IMR-90 (cell line): ENCODE measurements at regions not wholly inside any gene's neighbourhood (a gene's known extent, or its start where the extent isn't known, plus 50 kb on each side); places are given as distances from the start of the nearest gene placed in this dataset.

Experiments used
- ATAC-seq: fragments of 200-7000 bp; cut with Tn5 transposase; 2 replicates; pipeline ENCODE4 v1.9.1; 2020; ENCODE audit warnings: low read depth, mild to moderate bottlenecking, moderate library complexity
- BruUV-seq: library from RNA; stranded (reverse); fragments of 400-500 nt; replicated peaks from 2 replicates; lab custom pipeline; 2021; lab: Mats Ljungman, UMichigan
- CTCF ChIA-PET: fragments of 300-600 bp; formaldehyde crosslinking; extraction: SDS; loops from one replicate; lab custom pipeline; 2021; ENCODE audit warnings: antibody characterized with exemption; lab: Yijun Ruan, JAX
- POLR2A ChIA-PET: fragments of 300-600 bp; sonication (Branson Sonifier 250); formaldehyde crosslinking; loops from one replicate; lab custom pipeline; 2022; ENCODE audit warnings: antibody characterized with exemption; ENCODE audit not compliant: unreplicated experiment; lab: Charles Lee
- DNase-seq: peaks from one replicate; pipeline ENCODE4 v3.0.0; 2013
- H2AFZ ChIP-seq: replicated peaks from 2 replicates; pipeline ENCODE3; 2013; ENCODE audit warnings: low read length, mild to moderate bottlenecking; ENCODE audit not compliant: poor library complexity
- H2AK5ac ChIP-seq: 2 replicates; pipeline ENCODE4 v1.6.1; 2013; ENCODE audit warnings: low read depth, low read length, inconsistent platforms
- H2AK9ac ChIP-seq: replicated peaks from 2 replicates; pipeline ENCODE3; 2013; ENCODE audit warnings: mild to moderate bottlenecking, low read depth, low read length, moderate library complexity; ENCODE audit not compliant: poor library complexity
- H2BK120ac ChIP-seq: 2 replicates; pipeline ENCODE4 v1.6.1; 2013; ENCODE audit warnings: low read depth, low read length, inconsistent platforms
- H2BK15ac ChIP-seq: 3 replicates; pipeline ENCODE4 v1.6.1; 2013; ENCODE audit warnings: low read depth, low read length, inconsistent platforms
- H2BK20ac ChIP-seq: 2 replicates; pipeline ENCODE4 v1.6.1; 2013; ENCODE audit warnings: low read depth, mild to moderate bottlenecking, inconsistent platforms, low read length, moderate library complexity
- H2BK5ac ChIP-seq: 2 replicates; pipeline ENCODE4 v1.6.1; 2013; ENCODE audit warnings: mild to moderate bottlenecking, low read depth, low read length, inconsistent platforms; ENCODE audit not compliant: poor library complexity, severe bottlenecking
- H3K14ac ChIP-seq: replicated peaks from 2 replicates; pipeline ENCODE4 v1.6.1; 2013; ENCODE audit warnings: low read depth, low read length, inconsistent platforms
- H3K18ac ChIP-seq: 2 replicates; pipeline ENCODE4 v1.6.1; 2013; ENCODE audit warnings: low read depth, low read length, control low read depth
- H3K23ac ChIP-seq: 2 replicates; pipeline ENCODE4 v1.6.1; 2013; ENCODE audit warnings: low read depth, low read length, inconsistent platforms
- H3K27ac ChIP-seq: 2 replicates; pipeline ENCODE4 v1.5.1; 2013; ENCODE audit warnings: mild to moderate bottlenecking, control low read depth, low read length; ENCODE audit not compliant: insufficient read depth
- H3K27me3 ChIP-seq: 2 replicates; pipeline ENCODE4 v1.6.1; 2013; ENCODE audit warnings: low read length; ENCODE audit not compliant: control insufficient read depth, insufficient read depth
- H3K36me3 ChIP-seq: 2 replicates; pipeline ENCODE4 v1.6.1; 2013; ENCODE audit warnings: low read length, mixed read lengths; ENCODE audit not compliant: control insufficient read depth, insufficient read depth
- H3K4ac ChIP-seq: 2 replicates; pipeline ENCODE4 v1.6.1; 2013; ENCODE audit warnings: low read depth, low read length, inconsistent platforms
- H3K4me1 ChIP-seq: 2 replicates; pipeline ENCODE4 v1.6.1; 2013; ENCODE audit warnings: low read length, mixed read lengths; ENCODE audit not compliant: control insufficient read depth, insufficient read depth
- H3K4me2 ChIP-seq: 2 replicates; pipeline ENCODE4 v1.6.1; 2013; ENCODE audit warnings: low read depth, mild to moderate bottlenecking, control low read depth, low read length, moderate library complexity
- H3K4me3 ChIP-seq: 2 replicates; pipeline ENCODE4 v1.5.1; 2013; ENCODE audit warnings: low read depth, mild to moderate bottlenecking, control low read depth, low read length, moderate library complexity; ENCODE audit not compliant: insufficient read depth
- H3K56ac ChIP-seq: 2 replicates; pipeline ENCODE4 v1.6.1; 2013; ENCODE audit warnings: low read length, inconsistent platforms; ENCODE audit not compliant: insufficient read depth; ENCODE audit errors: extremely low read depth
- H3K79me1 ChIP-seq, 2 experiments: 2 replicates each; pipeline ENCODE4 v1.6.1; 2013; ENCODE audit warnings: low read length in 2 of 2, inconsistent platforms in 1 of 2, low read depth in 1 of 2
- H3K9ac ChIP-seq: 2 replicates; pipeline ENCODE4 v1.6.1; 2013; ENCODE audit warnings: low read depth, low read length, control low read depth
- H3K9me1 ChIP-seq: 2 replicates; pipeline ENCODE4 v1.6.1; 2013; ENCODE audit warnings: low read length, inconsistent platforms; ENCODE audit not compliant: insufficient read depth
- H3K9me3 ChIP-seq: 2 replicates; pipeline ENCODE4 v1.6.1; 2013; ENCODE audit warnings: low read length; ENCODE audit not compliant: control insufficient read depth, insufficient read depth
- H4K20me1 ChIP-seq: 2 replicates; pipeline ENCODE4 v1.6.1; 2013; ENCODE audit warnings: low read length, inconsistent platforms; ENCODE audit not compliant: insufficient read depth
- H4K5ac ChIP-seq: 2 replicates; pipeline ENCODE4 v1.6.1; 2013; ENCODE audit warnings: mild to moderate bottlenecking, low read depth, low read length, control low read depth
- H4K8ac ChIP-seq, 2 experiments: 2 replicates each; pipeline ENCODE4 v1.6.1; 2013; ENCODE audit warnings: low read depth in 2 of 2, low read length in 2 of 2, control low read depth in 1 of 2, inconsistent platforms in 1 of 2
- H4K91ac ChIP-seq: 2 replicates; pipeline ENCODE4 v1.6.1; 2013; ENCODE audit warnings: low read depth, low read length, inconsistent platforms; ENCODE audit not compliant: insufficient read depth
- CEBPB ChIP-seq: IDR thresholded peaks from 2 replicates; pipeline ENCODE4 v1.6.1; 2012; ENCODE audit warnings: low read depth, low read length, improper control_type of control experiment
- ELK1 ChIP-seq: fragments of 150-350 bp; IDR thresholded peaks from 2 replicates; pipeline ENCODE4 v1.6.1; 2016; ENCODE audit warnings: low read depth, mild to moderate bottlenecking, low read length, moderate library complexity, borderline replicate concordance
- MAFK ChIP-seq: IDR thresholded peaks from 2 replicates; pipeline ENCODE4 v1.6.1; 2012; ENCODE audit warnings: low read depth, low read length, improper control_type of control experiment
- WGBS, 2 experiments: methylation state at CpG; one replicate each; pipeline versions ENCODE4 v1.1.5 to v1.1.7; 2013; ENCODE audit warnings: missing lambda C conversion rate in 2 of 2; ENCODE audit not compliant: insufficient read length in 1 of 2; ENCODE audit errors: extremely low coverage in 2 of 2; 5-methylcytosine and 5-hydroxymethylcytosine counted together
- dilution Hi-C: fragments of 300-500 bp; cut with HindIII; formaldehyde crosslinking; loops from one replicate; pipeline ENCODE4 v1.14.3; 2018; ENCODE audit warnings: low sequenced_read_pairs; ENCODE audit not compliant: unreplicated experiment
- in situ Hi-C: fragments of 300-500 bp; cut with MboI; formaldehyde crosslinking; loops from 3 replicates; pipeline ENCODE4 v1.14.3; 2019; ENCODE audit warnings: low sequenced_read_pairs, inconsistent platforms, mixed read lengths
- intact Hi-C: fragments of 100-400 bp; cut with micrococcal nuclease; formaldehyde crosslinking; loops from 2 replicates; pipeline ENCODE4 v1.10.0; 2022

- H2BK15ac ChIP-seq = no peak overlapping the region
- no peak overlapping the region for H3K14ac ChIP-seq
- H2BK120ac ChIP-seq = no peak overlapping the region
- H2BK20ac ChIP-seq = no peak overlapping the region
- no peak overlapping the region for H4K8ac ChIP-seq
- WGBS, 2 experiments = 52% methylated on average over 2 of the region's 7 CpGs; no CpG with 5 or more reads in 1 of the 2 experiments
- H3K9ac ChIP-seq = no peak overlapping the region
- intact Hi-C loops (no loop called here), in situ Hi-C loops (no loop called here), dilution Hi-C loops (no loop called here)
- CTCF ChIA-PET = no interaction called here
- no peaks in the 10 kb centered on the region for H3K9me3 ChIP-seq
- no peak overlapping the region for H3K27ac ChIP-seq
- no TSS peak for BruUV-seq
- no peaks in the 10 kb centered on the region for H3K79me1 ChIP-seq
- H3K56ac ChIP-seq = no peak overlapping the region
- H3K4me3 ChIP-seq = no peak overlapping the region
- H2AK5ac ChIP-seq = no peak overlapping the region
- no peak for ATAC-seq
- H4K91ac ChIP-seq = no peak overlapping the region
- H3K4ac ChIP-seq = no peak overlapping the region
- H4K20me1 ChIP-seq = no peaks in the 10 kb centered on the region
- no peaks in the 10 kb centered on the region for H3K4me1 ChIP-seq
- H2AK9ac ChIP-seq = no peak overlapping the region
- H3K27me3 ChIP-seq = no peaks in the 10 kb centered on the region; the same call in none of the 2 replicates
- H3K4me2 ChIP-seq = no peak overlapping the region
- no peak overlapping the region for H2AFZ ChIP-seq
- no peak for DNase-seq
- TF ChIP-seq MAFK (no peak), CEBPB (no peak), ELK1 (no peak)
- H3K18ac ChIP-seq = no peak overlapping the region
- H2BK5ac ChIP-seq = no peak overlapping the region
- H3K36me3 ChIP-seq = no peaks in the 10 kb centered on the region
- POLR2A ChIA-PET = interaction anchor here (0.7 kb wide), 1 partner anchor 819 kb away, joined by 4 read pairs; no protein-coding TSS in a partner anchor
- H3K23ac ChIP-seq = no peak overlapping the region
- H4K5ac ChIP-seq = no peak overlapping the region
- no peaks in the 10 kb centered on the region for H3K9me1 ChIP-seq
Measured at GRCh38 chr4:25588206-25588605, 67.4 kb upstream of the SLC34A2 start.
